ENCODE measurements at regions not wholly inside any gene's neighbourhood (a gene's known extent, or its start where the extent isn't known, plus 50 kb on each side); places are given as distances from the start of the nearest gene placed in this dataset.

DNA sequence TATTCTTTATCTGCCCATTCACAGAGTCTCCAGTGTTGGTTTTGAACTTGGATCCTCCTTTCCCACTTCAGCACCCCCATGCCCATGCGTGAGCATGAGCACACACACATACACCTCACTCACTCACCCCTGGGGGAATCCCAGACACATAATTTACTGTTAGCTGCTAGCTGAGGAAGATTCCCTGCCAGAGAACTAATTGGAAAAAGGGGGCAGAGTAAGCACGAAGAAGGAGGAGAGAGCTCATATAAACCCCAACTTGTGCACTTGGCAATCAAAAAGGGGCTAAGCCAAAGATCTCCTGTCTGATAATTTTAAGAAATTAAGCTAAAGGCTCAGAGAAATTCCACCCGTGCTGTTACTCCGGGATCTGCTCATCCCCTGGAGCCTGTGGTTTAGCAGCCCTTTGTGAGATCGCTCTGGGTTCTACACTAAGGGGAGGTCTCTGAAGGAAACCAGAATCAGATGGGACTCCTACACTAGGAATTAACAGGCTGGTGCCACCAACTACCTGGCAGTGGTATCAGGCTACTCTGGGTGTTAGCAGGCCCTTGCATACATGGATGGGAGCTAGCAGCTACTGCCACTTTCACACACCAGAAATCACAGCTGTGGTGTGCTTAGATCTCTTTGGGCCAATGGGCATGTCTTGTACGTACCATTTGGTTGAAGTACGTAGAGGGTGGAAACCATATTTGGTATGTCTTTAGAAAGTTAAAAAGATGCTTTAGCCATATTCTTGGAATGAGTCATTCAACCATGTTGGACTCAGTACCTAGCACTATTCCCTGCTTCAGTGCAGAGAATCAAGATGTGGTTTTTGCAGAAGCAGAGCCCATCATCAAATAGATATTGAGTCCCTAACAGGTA, 95.6 kb upstream of the SLC14A2 start:
- ATAC-seq (replicated peaks in 6 of 8) = peak in 3 of 8 experiments; percentile 23 to 50 (median 37)
- Histone ChIP-seq H3K4me3 (no peak overlapping the region), H3K27ac (no peak overlapping the region), H3K4me1 (replicated peaks in 1 of 2) (peaks cover 9 to 41% of the 10 kb centered on the region in 2 donors)
- 56 to 100% (median 85%) methylated on average over 1 to 4 of the region's 7 CpGs; no CpG with 5 or more reads in 2 of the 10 experiments for WGBS, 10 experiments
- in situ Hi-C loops (cut with MboI; ENCODE audit: low pct_unique_long_range_greater_than_20kb in 2 of 9, low sequenced_read_pairs in 9 of 9, unreplicated experiment in 9 of 9) = no loop called here

- H3K4me3 ChIP-seq = no peak overlapping the region
- H3K4me1 ChIP-seq (replicated peaks in 1 of 2) = peaks cover 9 to 48% of the 10 kb centered on the region in 2 donors
- in situ Hi-C loops (cut with MboI; ENCODE audit: low pct_unique_long_range_greater_than_20kb in 2 of 9, low sequenced_read_pairs in 9 of 9, unreplicated experiment in 9 of 9) = no loop called here
- peak in 6 of 8 experiments; percentile 28 to 59 (median 52) for ATAC-seq (replicated peaks in 6 of 8)
- no peak overlapping the region for H3K27ac ChIP-seq
- WGBS, 10 experiments = 0 to 100% (median 20%) methylated on average over 1 of the region's 1 CpG; no CpG with 5 or more reads in 7 of the 10 experiments
Measured at GRCh38 chr18:45521136-45521535, 94.1 kb upstream of the SLC14A2 start.

- peak in 3 of 8 experiments; percentile 31 to 33 (median 32) for ATAC-seq (replicated peaks in 6 of 8)
- in situ Hi-C loops (cut with MboI; ENCODE audit: low pct_unique_long_range_greater_than_20kb in 2 of 9, low sequenced_read_pairs in 9 of 9, unreplicated experiment in 9 of 9) = no loop called here
- 20 to 80% (median 60%) methylated on average over 1 to 3 of the region's 3 CpGs; no CpG with 5 or more reads in 4 of the 10 experiments for WGBS, 10 experiments
- H3K4me1 ChIP-seq (replicated peaks in 1 of 2) = peaks cover 9 to 49% of the 10 kb centered on the region in 2 donors
- no peak overlapping the region for H3K4me3 ChIP-seq
- no peak overlapping the region for H3K27ac ChIP-seq
Measured at GRCh38 chr18:45521777-45522176, 93.5 kb upstream of the SLC14A2 start.

DNA sequence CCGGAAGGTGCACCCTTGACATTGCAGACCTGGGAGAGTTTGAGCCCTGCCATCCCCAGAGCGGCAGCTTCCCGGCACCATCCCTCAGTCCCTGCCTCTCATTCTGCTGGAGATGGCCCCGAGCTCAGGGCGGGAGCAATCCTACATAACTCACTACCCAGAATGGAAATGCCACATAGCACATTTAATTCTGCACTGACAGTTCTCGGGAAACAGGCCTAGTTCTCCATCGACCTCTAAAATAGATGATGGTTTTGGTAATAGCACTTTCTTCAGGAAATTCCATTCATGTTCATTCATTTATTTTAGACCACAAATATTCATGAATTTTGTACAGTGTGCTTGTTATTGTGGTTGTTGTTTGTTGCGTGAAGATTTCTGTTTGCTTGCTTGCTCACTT, 92.9 kb upstream of the SLC14A2 start:
- in situ Hi-C loops (cut with MboI; ENCODE audit: low pct_unique_long_range_greater_than_20kb in 2 of 9, low sequenced_read_pairs in 9 of 9, unreplicated experiment in 9 of 9) = no loop called here
- 38 to 92% (median 75%) methylated on average over 1 to 7 of the region's 8 CpGs; no CpG with 5 or more reads in 2 of the 10 experiments for WGBS, 10 experiments
- H3K27ac ChIP-seq = no peak overlapping the region
- ATAC-seq (replicated peaks in 6 of 8) = peak in 5 of 8 experiments; percentile 22 to 76 (median 51)
- no peak overlapping the region for H3K4me3 ChIP-seq
- peaks cover 5 to 43% of the 10 kb centered on the region in 2 donors for H3K4me1 ChIP-seq (replicated peaks in 1 of 2)

- no peak for ATAC-seq (replicated peaks in 6 of 8)
- H3K4me1 ChIP-seq (replicated peaks in 1 of 2) = peaks cover 0 to 24% of the 10 kb centered on the region in 2 donors
- in situ Hi-C loops (cut with MboI; ENCODE audit: low pct_unique_long_range_greater_than_20kb in 2 of 9, low sequenced_read_pairs in 9 of 9, unreplicated experiment in 9 of 9) = no loop called here
- H3K27ac ChIP-seq = no peak overlapping the region
- no peak overlapping the region for H3K4me3 ChIP-seq
Measured at GRCh38 chr18:45525301-45525700, 90.0 kb upstream of the SLC14A2 start.

DNA sequence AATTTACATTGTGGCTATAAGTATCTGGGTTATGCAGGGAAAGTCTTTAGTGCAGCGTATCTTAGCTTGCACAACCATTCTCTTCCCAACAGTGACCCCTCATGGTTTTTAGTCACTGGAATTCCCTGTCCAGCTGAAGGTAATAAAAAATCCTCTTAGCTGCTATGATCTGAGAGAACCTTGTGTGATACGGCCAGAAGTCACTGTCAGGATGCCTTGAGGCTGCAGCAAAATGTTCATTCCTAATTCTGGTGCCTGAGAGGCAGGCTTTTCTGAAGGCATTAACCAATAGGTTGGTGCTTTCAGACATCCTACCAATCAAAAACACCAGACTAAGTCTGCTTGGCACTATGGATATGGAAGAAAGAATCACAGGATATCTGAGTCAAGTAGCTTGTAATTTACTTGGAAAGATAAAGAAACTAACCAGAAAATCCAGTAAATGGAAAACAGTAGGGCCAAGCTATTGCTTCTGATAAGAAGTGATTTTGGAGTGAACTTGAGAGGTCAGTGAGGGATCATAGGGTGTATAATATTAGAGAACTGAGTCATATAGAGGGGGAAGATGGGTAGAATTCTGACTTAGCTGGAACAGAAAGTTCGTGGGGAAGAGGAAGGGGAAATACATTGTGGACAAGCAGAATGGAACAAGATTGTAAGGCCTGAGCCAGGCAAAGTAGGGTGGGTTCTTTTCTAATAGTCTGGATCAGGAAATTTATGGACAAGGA, 89.0 kb upstream of the SLC14A2 start:
- Histone ChIP-seq H3K4me1 (replicated peaks in 1 of 2) (peaks cover 0 to 19% of the 10 kb centered on the region in 2 donors), H3K4me3 (no peak overlapping the region), H3K27ac (no peak overlapping the region)
- in situ Hi-C loops (cut with MboI; ENCODE audit: low pct_unique_long_range_greater_than_20kb in 2 of 9, low sequenced_read_pairs in 9 of 9, unreplicated experiment in 9 of 9) = no loop called here
- peak; percentile 13 to 79 (median 67) for ATAC-seq (replicated peaks in 6 of 8)
- WGBS, 10 experiments = 0 to 90% (median 56%) methylated on average over 1 to 3 of the region's 3 CpGs

- WGBS, 10 experiments = 10 to 95% (median 67%) methylated on average over 1 to 5 of the region's 5 CpGs; no CpG with 5 or more reads in 3 of the 10 experiments
- in situ Hi-C loops (cut with MboI; ENCODE audit: low pct_unique_long_range_greater_than_20kb in 2 of 9, low sequenced_read_pairs in 9 of 9, unreplicated experiment in 9 of 9) = no loop called here
- Histone ChIP-seq H3K4me3 (no peak overlapping the region), H3K4me1 (replicated peaks in 1 of 2) (peaks cover 0 to 8% of the 10 kb centered on the region in 2 donors), H3K27ac (no peak overlapping the region)
- ATAC-seq (replicated peaks in 6 of 8) = no peak
Measured at GRCh38 chr18:45527891-45528290, 87.4 kb upstream of the SLC14A2 start.

- 0 to 79% (median 42%) methylated on average over 1 to 2 of the region's 2 CpGs; no CpG with 5 or more reads in 1 of the 10 experiments for WGBS, 10 experiments
- H3K27ac ChIP-seq = no peak overlapping the region
- no peak overlapping the region for H3K4me3 ChIP-seq
- H3K4me1 ChIP-seq (replicated peaks in 1 of 2) = peaks cover 0 to 8% of the 10 kb centered on the region in 2 donors
- no peak for ATAC-seq (replicated peaks in 6 of 8)
- in situ Hi-C loops (cut with MboI; ENCODE audit: low pct_unique_long_range_greater_than_20kb in 2 of 9, low sequenced_read_pairs in 9 of 9, unreplicated experiment in 9 of 9) = no loop called here
Measured at GRCh38 chr18:45528712-45529336, 86.5 kb upstream of the SLC14A2 start.

DNA sequence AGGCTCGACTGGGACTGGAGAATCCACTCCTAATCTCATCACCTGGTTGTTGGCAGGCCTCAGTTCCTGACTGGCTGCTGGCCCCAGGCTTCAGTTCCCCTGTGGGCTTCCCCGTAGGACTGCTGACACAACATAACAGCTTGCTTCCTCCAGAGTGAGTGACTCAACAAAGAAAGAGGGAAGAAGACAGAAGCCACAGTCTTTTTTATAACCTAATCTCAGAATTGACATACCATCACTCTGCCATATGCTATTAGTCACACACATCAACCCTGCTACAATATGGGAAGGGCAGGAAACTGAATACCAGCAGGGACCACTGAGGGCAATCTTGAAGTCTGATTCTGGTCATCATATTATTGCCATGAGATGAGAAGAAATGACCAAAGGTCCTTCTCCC, 76.8 kb upstream of the SLC14A2 start:
- Histone ChIP-seq H3K27ac (no peak overlapping the region), H3K4me1 (replicated peaks in 1 of 2) (peaks cover 4 to 17% of the 10 kb centered on the region in 2 donors), H3K4me3 (no peak overlapping the region)
- ATAC-seq (replicated peaks in 6 of 8) = peak in 1 of 8 experiments; percentile 14
- WGBS, 10 experiments = 44 to 94% (median 80%) methylated on average over 1 to 2 of the region's 2 CpGs; no CpG with 5 or more reads in 5 of the 10 experiments
- in situ Hi-C loops (cut with MboI; ENCODE audit: low pct_unique_long_range_greater_than_20kb in 2 of 9, low sequenced_read_pairs in 9 of 9, unreplicated experiment in 9 of 9) = no loop called here

- peak in 5 of 8 experiments; percentile 91 to 98 (median 93) for ATAC-seq (replicated peaks in 6 of 8)
- Histone ChIP-seq H3K27ac (peak overlapping the region in 1 of 2 donors; percentile 75), H3K4me1 (replicated peaks in 1 of 2) (peaks cover 4 to 17% of the 10 kb centered on the region in 2 donors), H3K4me3 (no peak overlapping the region)
- 0 to 80% (median 32%) methylated on average over 1 to 5 of the region's 5 CpGs for WGBS, 10 experiments
- in situ Hi-C loops (cut with MboI; ENCODE audit: low pct_unique_long_range_greater_than_20kb in 2 of 9, low sequenced_read_pairs in 9 of 9, unreplicated experiment in 9 of 9) = no loop called here
Measured at GRCh38 chr18:45539491-45539891, 75.8 kb upstream of the SLC14A2 start.

GRCh38 chr18:45540125-45540524, 75.2 kb upstream of the SLC14A2 start:
- in situ Hi-C loops (cut with MboI; ENCODE audit: low pct_unique_long_range_greater_than_20kb in 2 of 9, low sequenced_read_pairs in 9 of 9, unreplicated experiment in 9 of 9) = no loop called here
- WGBS, 10 experiments = 52 to 96% (median 75%) methylated on average over 1 to 7 of the region's 7 CpGs; no CpG with 5 or more reads in 6 of the 10 experiments
- peak in 2 of 8 experiments; percentile 1 to 15 for ATAC-seq (replicated peaks in 6 of 8)
- Histone ChIP-seq H3K4me1 (replicated peaks in 1 of 2) (peaks cover 4 to 19% of the 10 kb centered on the region in 2 donors), H3K4me3 (no peak overlapping the region), H3K27ac (peak overlapping the region in 1 of 2 donors; percentile 39)

GRCh38 chr18:45541421-45541820, 73.9 kb upstream of the SLC14A2 start:
- in situ Hi-C loops (cut with MboI; ENCODE audit: low pct_unique_long_range_greater_than_20kb in 2 of 9, low sequenced_read_pairs in 9 of 9, unreplicated experiment in 9 of 9) = no loop called here
- H3K4me3 ChIP-seq = no peak overlapping the region
- peaks cover 4 to 24% of the 10 kb centered on the region in 2 donors for H3K4me1 ChIP-seq (replicated peaks in 1 of 2)
- H3K27ac ChIP-seq = no peak overlapping the region
- no peak for ATAC-seq (replicated peaks in 6 of 8)
- WGBS, 10 experiments = 43 to 86% (median 83%) methylated on average over 1 to 2 of the region's 2 CpGs; no CpG with 5 or more reads in 6 of the 10 experiments
